ENCODE measurements at regions not wholly inside any gene's neighbourhood (a gene's known extent, or its start where the extent isn't known, plus 50 kb on each side); places are given as distances from the start of the nearest gene placed in this dataset.

DNA sequence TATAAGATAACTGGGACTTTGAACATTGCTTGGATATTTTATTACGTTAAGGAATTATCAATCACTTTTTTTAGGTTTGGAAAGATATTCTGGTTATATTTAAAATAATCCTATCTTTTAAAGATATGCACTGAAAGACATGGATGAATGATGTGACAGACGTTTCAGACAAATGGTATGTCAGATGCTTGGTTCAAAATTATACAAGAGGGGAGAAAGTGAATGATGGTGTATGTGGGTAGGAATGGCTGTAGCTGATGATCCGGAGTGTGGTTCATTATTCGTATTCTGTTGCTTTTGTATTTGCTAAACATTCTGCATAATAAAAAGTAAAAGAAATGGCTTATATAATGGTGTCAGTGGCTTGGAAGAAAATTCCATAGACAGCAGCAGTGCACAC, 51.0 kb upstream of the SNRPB2 start:
- no peak overlapping the region for H3K4me3 ChIP-seq (replicated peaks; ENCODE audit: low read depth, low read length)
- TF ChIP-seq, protein P1, sequence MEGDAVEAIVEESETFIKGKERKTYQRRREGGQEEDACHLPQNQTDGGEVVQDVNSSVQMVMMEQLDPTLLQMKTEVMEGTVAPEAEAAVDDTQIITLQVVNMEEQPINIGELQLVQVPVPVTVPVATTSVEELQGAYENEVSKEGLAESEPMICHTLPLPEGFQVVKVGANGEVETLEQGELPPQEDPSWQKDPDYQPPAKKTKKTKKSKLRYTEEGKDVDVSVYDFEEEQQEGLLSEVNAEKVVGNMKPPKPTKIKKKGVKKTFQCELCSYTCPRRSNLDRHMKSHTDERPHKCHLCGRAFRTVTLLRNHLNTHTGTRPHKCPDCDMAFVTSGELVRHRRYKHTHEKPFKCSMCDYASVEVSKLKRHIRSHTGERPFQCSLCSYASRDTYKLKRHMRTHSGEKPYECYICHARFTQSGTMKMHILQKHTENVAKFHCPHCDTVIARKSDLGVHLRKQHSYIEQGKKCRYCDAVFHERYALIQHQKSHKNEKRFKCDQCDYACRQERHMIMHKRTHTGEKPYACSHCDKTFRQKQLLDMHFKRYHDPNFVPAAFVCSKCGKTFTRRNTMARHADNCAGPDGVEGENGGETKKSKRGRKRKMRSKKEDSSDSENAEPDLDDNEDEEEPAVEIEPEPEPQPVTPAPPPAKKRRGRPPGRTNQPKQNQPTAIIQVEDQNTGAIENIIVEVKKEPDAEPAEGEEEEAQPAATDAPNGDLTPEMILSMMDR (IDR thresholded peaks at IDR 0.05; ENCODE audit: low read length, missing control alignments) = no peak
- DNase-seq (ENCODE audit: low read depth) = no peak

DNA sequence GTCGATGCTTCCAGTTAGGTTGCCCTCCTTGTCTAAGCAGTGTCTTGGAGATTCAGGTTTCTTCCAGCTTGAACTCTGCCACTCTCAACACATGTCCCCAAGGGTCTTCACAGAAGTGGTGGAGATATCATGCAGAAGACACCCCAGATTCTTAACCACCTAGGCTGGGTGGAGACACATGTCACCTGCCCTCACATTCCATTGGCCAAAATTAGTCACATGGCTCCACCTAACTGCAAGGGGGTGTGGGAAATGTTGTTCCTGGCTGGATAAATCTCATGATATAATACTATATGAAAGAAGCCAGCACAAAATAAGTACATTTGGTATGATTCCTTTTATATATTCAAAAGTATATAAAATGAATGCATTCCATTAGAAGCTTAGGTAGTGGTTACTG, 52.9 kb upstream of the SNRPB2 start:
- no peak for DNase-seq (ENCODE audit: low read depth)
- no peak overlapping the region for H3K4me3 ChIP-seq (replicated peaks; ENCODE audit: low read depth, low read length)
- TF ChIP-seq, protein P1 (IDR thresholded peaks at IDR 0.05; ENCODE audit: low read length, missing control alignments) = no peak

DNA sequence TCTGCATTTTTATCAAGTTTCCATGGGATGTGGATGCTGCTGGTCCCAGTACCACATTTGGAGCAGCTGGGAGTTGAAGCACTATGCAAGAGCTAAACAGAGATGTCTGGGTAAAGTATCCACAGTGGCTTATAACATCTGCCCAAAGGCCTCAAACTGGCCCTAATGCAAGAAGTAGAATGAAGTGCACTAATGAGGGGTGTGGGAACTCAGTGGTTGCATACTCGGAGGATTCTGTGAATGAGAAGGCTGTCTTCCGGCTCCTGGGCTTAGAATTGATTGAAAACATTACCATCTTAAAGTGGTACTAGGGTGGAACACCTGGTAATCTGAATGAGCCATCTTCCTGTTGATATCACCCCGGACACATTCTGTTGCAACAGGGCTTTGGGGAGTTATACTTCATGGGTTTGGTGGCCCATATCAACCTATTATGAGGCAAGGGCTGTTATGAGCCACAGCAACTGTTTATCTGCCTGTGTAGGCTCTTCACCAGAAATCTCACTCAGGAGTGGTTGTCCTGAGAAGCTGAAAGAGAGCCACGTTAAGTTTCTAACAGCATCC, 54.7 kb upstream of the SNRPB2 start:
- TF ChIP-seq, protein P1 (IDR thresholded peaks at IDR 0.05; ENCODE audit: low read length, missing control alignments) = no peak
- DNase-seq (ENCODE audit: low read depth) = no peak
- H3K4me3 ChIP-seq (replicated peaks; ENCODE audit: low read depth, low read length) = no peak overlapping the region

DNA sequence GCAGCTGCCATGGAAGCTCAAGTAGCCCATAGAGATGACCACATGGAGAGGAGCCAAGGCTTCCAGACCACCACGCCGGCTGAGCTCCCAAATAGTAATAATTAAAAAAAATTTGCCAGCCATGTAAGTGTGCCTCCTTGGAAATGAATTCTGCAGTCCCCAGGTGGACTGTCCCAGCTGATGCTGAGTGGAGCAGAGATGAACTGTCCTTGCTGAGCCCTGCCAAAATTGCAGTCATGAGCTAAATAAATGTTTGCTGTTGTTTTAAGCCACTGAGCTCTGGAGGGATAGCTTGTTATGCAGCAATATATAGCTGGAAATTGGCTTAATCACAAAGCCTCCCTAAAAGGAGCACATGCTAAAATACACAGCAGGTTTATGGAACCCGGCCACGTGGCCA, 55.6 kb upstream of the SNRPB2 start:
- H3K4me3 ChIP-seq (replicated peaks; ENCODE audit: low read depth, low read length) = no peak overlapping the region
- DNase-seq (ENCODE audit: low read depth) = no peak
- TF ChIP-seq, protein P1 (IDR thresholded peaks at IDR 0.05; ENCODE audit: low read length, missing control alignments) = no peak

DNA sequence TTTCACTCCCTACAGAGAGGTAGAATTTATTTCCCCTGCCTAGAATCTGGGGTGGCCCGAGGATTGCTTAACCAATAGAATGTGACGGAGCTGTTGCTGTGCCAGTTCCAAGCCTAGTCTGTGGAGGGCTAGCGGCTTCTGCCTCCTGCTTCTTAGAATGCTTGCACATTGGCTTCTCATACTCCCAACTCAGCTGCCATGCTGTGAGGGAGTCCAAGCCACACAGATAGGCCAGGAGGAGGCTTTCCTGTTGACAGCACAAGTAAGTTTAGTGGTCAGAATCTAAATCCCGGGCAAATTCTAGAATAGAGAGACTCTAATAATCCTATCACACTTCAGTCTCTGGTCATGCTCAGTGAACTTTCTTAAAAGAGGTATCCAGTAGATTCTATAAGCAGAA, 57.5 kb upstream of the SNRPB2 start:
- no peak for DNase-seq (ENCODE audit: low read depth)
- TF ChIP-seq, protein P1 (IDR thresholded peaks at IDR 0.05; ENCODE audit: low read length, missing control alignments) = no peak
- H3K4me3 ChIP-seq (replicated peaks; ENCODE audit: low read depth, low read length) = no peak overlapping the region

DNA sequence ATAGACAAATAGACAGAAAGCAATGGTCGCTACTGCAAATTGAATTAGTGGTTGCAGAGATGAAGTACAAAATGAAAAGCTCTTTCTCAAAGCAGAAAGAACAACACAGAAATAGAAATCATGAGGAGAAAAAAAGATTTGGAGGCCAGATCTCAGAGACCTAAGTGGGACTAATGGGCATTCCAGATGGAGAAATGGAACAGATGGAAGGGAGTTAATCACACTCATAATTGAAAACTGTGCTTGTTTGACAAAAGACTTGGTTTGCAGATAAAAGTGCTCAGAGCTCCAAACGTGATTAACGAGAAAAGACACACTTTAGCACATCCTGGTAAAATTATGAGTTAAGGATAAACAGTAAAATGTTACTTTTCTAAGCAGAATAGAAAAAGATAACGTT, 58.1 kb upstream of the SNRPB2 start:
- no peak overlapping the region for H3K4me3 ChIP-seq (replicated peaks; ENCODE audit: low read depth, low read length)
- TF ChIP-seq, protein P1 (IDR thresholded peaks at IDR 0.05; ENCODE audit: low read length, missing control alignments) = no peak

DNA sequence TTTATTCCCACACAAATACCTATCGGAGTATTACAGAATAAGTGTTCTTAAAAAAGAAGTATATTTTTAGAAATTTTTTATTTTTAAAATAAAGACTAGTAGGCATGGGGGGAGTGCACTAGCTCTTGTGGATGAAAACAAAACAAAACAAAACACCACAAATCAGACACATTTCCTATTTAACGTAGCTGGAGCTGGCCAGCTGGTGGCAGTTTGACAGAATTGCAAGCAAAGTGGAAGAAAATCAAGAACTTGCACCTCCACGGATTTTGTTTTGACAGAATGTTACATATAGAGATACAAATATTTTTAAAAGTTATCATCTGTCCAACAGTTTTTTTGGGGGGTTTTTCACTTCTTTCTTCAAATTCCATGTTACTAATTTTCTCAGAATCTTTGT, 63.6 kb upstream of the SNRPB2 start:
- DNase-seq (ENCODE audit: low read depth) = no peak
- TF ChIP-seq, protein P1 (IDR thresholded peaks at IDR 0.05; ENCODE audit: low read length, missing control alignments) = peak; percentile 6
- H3K4me3 ChIP-seq (replicated peaks; ENCODE audit: low read depth, low read length) = no peak overlapping the region

More for the DNA sequence above, 58.1 kb upstream of the SNRPB2 start:
- no peak for DNase-seq (ENCODE audit: low read depth)

All from fibroblast of pulmonary artery (primary cell).